Retinal pigment epithelial cell (primary cell): ENCODE measurements at regions not wholly inside any gene's neighbourhood (a gene's known extent, or its start where the extent isn't known, plus 50 kb on each side); places are given as distances from the start of the nearest gene placed in this dataset.
"Not testable (repeated sequence)": the region's sequence is repeated elsewhere in the genome, so short reads cannot be mapped to it uniquely, and the experiment has no call there.

Experiments
- DNase-seq: peaks from one replicate; pipeline ENCODE4 v3.0.0-alpha.2; 2010; ENCODE audit warnings: low read depth
- H3K4me3 ChIP-seq: 2 replicates; pipeline ENCODE4 v1.5.1; 2011; ENCODE audit warnings: mild to moderate bottlenecking, low read length, control low read depth, moderate library complexity
- CTCF ChIP-seq: conservative IDR thresholded peaks from 2 replicates; pipeline ENCODE4 v1.5.1; 2011; ENCODE audit warnings: low read depth, low read length, control low read depth, inconsistent platforms

GRCh38 chr6:84825461-84825860 lies 61.1 kb upstream of the TBX18 start:
- DNase-seq, result peak; percentile 13
- H3K4me3 ChIP-seq, result no peak overlapping the region
- no peak for TF ChIP-seq CTCF

GRCh38 chr6:84821314-84821713 lies 56.9 kb upstream of the TBX18 start:
- H3K4me3 ChIP-seq, DNase-seq: not testable (repeated sequence)

- no peak for DNase-seq
- no peak for TF ChIP-seq CTCF
- H3K4me3 ChIP-seq, result no peak overlapping the region
These were observed 52.3 kb upstream of the TBX18 start for GRCh38 chr6:84816741-84817140.

- TF ChIP-seq CTCF, result no peak
- H3K4me3 ChIP-seq, result no peak overlapping the region
- no peak for DNase-seq
These were observed 51.7 kb upstream of the TBX18 start for GRCh38 chr6:84815896-84816735.
